GM12878 (cell line): ENCODE measurements at regions not wholly inside any gene's neighbourhood (a gene's known extent, or its start where the extent isn't known, plus 50 kb on each side); places are given as distances from the start of the nearest gene placed in this dataset.

Experiments used
- ATAC-seq: fragments of 200-7000 bp; cut with Tn5 transposase; 3 replicates; pipeline ENCODE4 v1.9.1; 2020; ENCODE audit warnings: mild to moderate bottlenecking, moderate library complexity
- BruUV-seq: library from RNA; stranded (reverse); fragments of 400-500 nt; replicated peaks from 2 replicates; lab custom pipeline; 2021; lab: Mats Ljungman, UMichigan
- CTCF ChIA-PET: fragments of 300-600 bp; sonication (Branson Sonifier 250); formaldehyde crosslinking; extraction: SDS; loops from one replicate; lab custom pipeline; 2021; ENCODE audit warnings: inconsistent platforms; lab: Yijun Ruan, JAX
- POLR2A ChIA-PET: fragments of 350-600 bp; formaldehyde crosslinking; extraction: SDS; loops from one replicate; lab custom pipeline; 2021; ENCODE audit warnings: inconsistent platforms; lab: Charles Lee
- RAD21 ChIA-PET: fragments of 300-600 bp; sonication (Branson Sonifier 250); formaldehyde crosslinking; loops from one replicate; lab custom pipeline; 2023; ENCODE audit warnings: antibody characterized with exemption; ENCODE audit not compliant: unreplicated experiment; lab: Charles Lee
- SMC1A ChIA-PET: fragments of 300-600 bp; sonication (Branson Sonifier 250); formaldehyde crosslinking; loops from one replicate; lab custom pipeline; 2023; ENCODE audit not compliant: unreplicated experiment, uncharacterized antibody; lab: Charles Lee
- DNase-seq: peaks from one replicate; pipeline ENCODE4 v3.0.0-alpha.2; 2011; ENCODE audit warnings: low read depth, low spot score
- FAIRE-seq: peaks from 3 replicates; lab custom pipeline; 2011; peaks lifted over from hg19 to GRCh38; lab: Jason Lieb, UNC
- H2AFZ ChIP-seq: 2 replicates; pipeline ENCODE4 v1.6.0; 2011; ENCODE audit warnings: low read depth, low read length, control low read depth; ENCODE audit not compliant: control insufficient read depth
- H3K27ac ChIP-seq: 2 replicates; pipeline ENCODE4 v1.5.1; 2011; ENCODE audit warnings: control low read depth; ENCODE audit not compliant: control insufficient read depth, insufficient read depth
- H3K27me3 ChIP-seq, 2 experiments: replicated peaks in 1 of 2; 2 replicates each; pipeline versions ENCODE4 v1.6.0 to v1.6.1; 2011; ENCODE audit warnings: low read length in 1 of 2; ENCODE audit not compliant: control insufficient read depth in 2 of 2, insufficient read depth in 2 of 2
- H3K36me3 ChIP-seq, 2 experiments: 2 replicates each; pipeline ENCODE4 v1.5.1; 2011; ENCODE audit warnings: low read length in 1 of 2; ENCODE audit not compliant: control insufficient read depth in 2 of 2, insufficient read depth in 2 of 2
- H3K4me1 ChIP-seq: 2 replicates; pipeline ENCODE4 v1.6.1; 2011; ENCODE audit warnings: mild to moderate bottlenecking, low read length, moderate library complexity, mixed read lengths; ENCODE audit not compliant: control insufficient read depth, insufficient read depth
- H3K4me2 ChIP-seq: 2 replicates; pipeline ENCODE4 v1.6.0; 2011; ENCODE audit warnings: control low read depth; ENCODE audit not compliant: control insufficient read depth, insufficient read depth
- H3K4me3 ChIP-seq: fragments of 200-600 bp; sonication (generic); 2 replicates; pipeline ENCODE4 v1.5.1; 2016
- H3K79me2 ChIP-seq: 2 replicates; pipeline ENCODE4 v1.6.0; 2011; ENCODE audit warnings: low read length; ENCODE audit not compliant: control insufficient read depth, insufficient read depth
- H3K9ac ChIP-seq: 2 replicates; pipeline ENCODE4 v1.8.0; 2011; ENCODE audit warnings: low read length, control low read depth, mixed read lengths; ENCODE audit not compliant: control insufficient read depth, insufficient read depth
- H3K9me3 ChIP-seq: replicated peaks from 3 replicates; pipeline ENCODE4 v1.5.1; 2011; ENCODE audit warnings: mild to moderate bottlenecking, low read length; ENCODE audit not compliant: control insufficient read depth, insufficient read depth
- H4K20me1 ChIP-seq: 2 replicates; pipeline ENCODE4 v1.6.0; 2011; ENCODE audit not compliant: control insufficient read depth, insufficient read depth
- CHD1 ChIP-seq: IDR thresholded peaks from 2 replicates; pipeline ENCODE4 v1.6.1; 2012; ENCODE audit warnings: low read depth, low read length, improper control_type of control experiment
- EP300 ChIP-seq, 2 experiments: fragments of 150-350 bp in 1 of 2; IDR thresholded peaks; 2 replicates each; pipeline ENCODE4 v1.6.1; 2011 to 2012; ENCODE audit warnings: low read depth in 2 of 2, low read length in 2 of 2, borderline replicate concordance in 1 of 2, improper control_type of control experiment in 1 of 2, inconsistent platforms in 1 of 2; ENCODE audit not compliant: control insufficient read depth in 1 of 2
- HDAC6 ChIP-seq: fragments of 200-600 bp; sonication (generic); IDR thresholded peaks from one replicate; pipeline ENCODE4 v1.8.0; 2017; ENCODE audit warnings: antibody characterized with exemption; ENCODE audit not compliant: unreplicated experiment
- KDM1A ChIP-seq: fragments of 200-600 bp; sonication (generic); IDR thresholded peaks from 2 replicates; pipeline ENCODE4 v1.6.1; 2016; ENCODE audit warnings: borderline replicate concordance
- MXI1 ChIP-seq: fragments of 150-350 bp; IDR thresholded peaks from 2 replicates; pipeline ENCODE4 v1.6.1; 2011; ENCODE audit warnings: low read depth, mild to moderate bottlenecking, inconsistent platforms, low read length, improper control_type of control experiment
- NR2F1 ChIP-seq: fragments of 450-650 bp; conservative IDR thresholded peaks from 2 replicates; pipeline ENCODE4 v1.6.1; 2017; ENCODE audit warnings: mild to moderate bottlenecking
- RFX5 ChIP-seq: IDR thresholded peaks from 2 replicates; pipeline ENCODE4 v1.6.1; 2011; ENCODE audit warnings: low read depth, low read length, improper control_type of control experiment
- SMAD5 ChIP-seq: IDR thresholded peaks from 2 replicates; pipeline ENCODE4 v1.6.1; 2016; ENCODE audit warnings: antibody characterized with exemption, low read depth
- TCF12 ChIP-seq: IDR thresholded peaks from 2 replicates; pipeline ENCODE4 v1.6.1; 2011; ENCODE audit warnings: low read depth, mild to moderate bottlenecking, low read length
- ZNF24 ChIP-seq: fragments of 450-650 bp; IDR thresholded peaks from 2 replicates; pipeline ENCODE4 v1.6.1; 2017; ENCODE audit warnings: antibody characterized with exemption, mild to moderate bottlenecking
- WGBS: methylation state at CpG from one replicate; pipeline ENCODE4 v1.1.6; 2016; ENCODE audit warnings: low lambda C conversion rate; ENCODE audit not compliant: insufficient replicate concordance, insufficient coverage; ENCODE audit errors: missing lambda C conversion rate; 5-methylcytosine and 5-hydroxymethylcytosine counted together
- in situ Hi-C: fragments of 300-500 bp; cut with MboI; formaldehyde crosslinking; loops from 9 replicates; pipeline ENCODE4 v1.14.3; 2018; ENCODE audit warnings: mixed read lengths
- intact Hi-C: fragments of 100-400 bp; cut with micrococcal nuclease; formaldehyde crosslinking; loops from one replicate; pipeline ENCODE4 v1.14.2; 2022; ENCODE audit not compliant: unreplicated experiment

- Histone ChIP-seq H3K4me3 (no peak overlapping the region), H3K9me3 (no peaks in the 10 kb centered on the region), H3K4me1 (no peaks in the 10 kb centered on the region), H3K4me2 (no peak overlapping the region), H2AFZ (no peak overlapping the region), H3K79me2 (no peaks in the 10 kb centered on the region), H4K20me1 (no peaks in the 10 kb centered on the region), H3K27ac (no peak overlapping the region), H3K27me3 (no peaks in the 10 kb centered on the region), H3K9ac (no peak overlapping the region), H3K36me3 (no peaks in the 10 kb centered on the region)
- POLR2A ChIA-PET, result no interaction called here
- CTCF ChIA-PET, result no interaction called here
- RAD21 ChIA-PET, result no interaction called here
- no TSS peak for BruUV-seq
- intact Hi-C loops (no loop called here), in situ Hi-C loops (no loop called here)
- TF ChIP-seq KDM1A, result no peak
- no peak for TF ChIP-seq HDAC6
- no peak for TF ChIP-seq ZNF24
- TF ChIP-seq TCF12, result no peak
- no peak for TF ChIP-seq NR2F1
- TF ChIP-seq CHD1, result no peak
- TF ChIP-seq EP300 (IDR thresholded peaks at IDR 0.05; ENCODE audit: borderline replicate concordance in 1 of 2, control insufficient read depth in 1 of 2, low read depth in 2 of 2, low read length in 2 of 2), result no peak
- no peak for TF ChIP-seq MXI1
- TF ChIP-seq SMAD5, result no peak
- SMC1A ChIA-PET, result no interaction called here
- FAIRE-seq (no peak), DNase-seq (no peak), ATAC-seq (no peak)
- WGBS, result 31% methylated on average over 3 of the region's 3 CpGs
Observed at GRCh38 chr1:222247811-222248310, 300.0 kb downstream of the HHIPL2 start.

- no peak for DNase-seq
- Histone ChIP-seq H3K27ac (no peak overlapping the region), H3K9me3 (no peaks in the 10 kb centered on the region), H3K27me3 (no peaks in the 10 kb centered on the region), H3K79me2 (no peaks in the 10 kb centered on the region), H4K20me1 (no peaks in the 10 kb centered on the region), H3K4me2 (no peak overlapping the region), H3K9ac (no peak overlapping the region), H2AFZ (no peak overlapping the region), H3K4me1 (no peaks in the 10 kb centered on the region), H3K4me3 (no peak overlapping the region), H3K36me3 (no peaks in the 10 kb centered on the region)
- BruUV-seq, result no TSS peak
- FAIRE-seq, result no peak
- RAD21 ChIA-PET, result no interaction called here
- in situ Hi-C loops, result no loop called here
- ATAC-seq, result no peak
- POLR2A ChIA-PET, result no interaction called here
- CTCF ChIA-PET, result no interaction called here
- no peak for TF ChIP-seq RFX5
- intact Hi-C loops, result no loop called here
- 0% methylated on average over 1 of the region's 1 CpG for WGBS
- SMC1A ChIA-PET, result interaction anchor here (0.6 kb wide), 1 partner anchor 925 kb away, joined by 3 read pairs; no protein-coding TSS in a partner anchor
Observed at GRCh38 chr1:222247081-222247480, 300.8 kb downstream of the HHIPL2 start.
